Naive B cell (primary cell): ENCODE measurements at regions not wholly inside any gene's neighbourhood (a gene's known extent, or its start where the extent isn't known, plus 50 kb on each side); places are given as distances from the start of the nearest gene placed in this dataset.
A peak's percentile ranks its signal among the peaks of the same experiment; 100 is the strongest.

Experiments used
- ATAC-seq, 2 donors: fragments of 150-1000 bp; cut with Tn5 transposase; 2 replicates each; pipeline ENCODE4 v1.10.0; 2021; ENCODE audit warnings: low read depth in 2 of 2, mild to moderate bottlenecking in 2 of 2, moderate library complexity in 2 of 2
- DNase-seq: peaks from one replicate; pipeline ENCODE4 v3.0.0; 2022
- H3K27ac Mint-ChIP-seq, 6 donors: one replicate each; pipeline ENCODE4 v1.8.0; 2020 to 2022; ENCODE audit warnings: mild to moderate bottlenecking in 6 of 6, mixed read lengths in 6 of 6, moderate library complexity in 5 of 6, inconsistent platforms in 2 of 6
- H3K27me3 Mint-ChIP-seq, 3 donors: one replicate each; pipeline ENCODE4 v1.8.0; 2021 to 2022; ENCODE audit warnings: mixed read lengths in 3 of 3, mild to moderate bottlenecking in 1 of 3
- H3K36me3 Mint-ChIP-seq, 2 donors: one replicate each; pipeline ENCODE4 v1.8.0; 2020 to 2022; ENCODE audit warnings: mixed read lengths in 2 of 2, inconsistent platforms in 1 of 2, mild to moderate bottlenecking in 1 of 2
- H3K4me1 Mint-ChIP-seq, 3 donors: one replicate each; pipeline ENCODE4 v1.8.0; 2020 to 2022; ENCODE audit warnings: mixed read lengths in 3 of 3, inconsistent platforms in 1 of 3, mild to moderate bottlenecking in 1 of 3, moderate library complexity in 1 of 3
- H3K4me3 Mint-ChIP-seq, 8 donors: one replicate each; pipeline ENCODE4 v1.8.0; 2020 to 2022; ENCODE audit warnings: mild to moderate bottlenecking in 8 of 8, mixed read lengths in 8 of 8, moderate library complexity in 8 of 8, inconsistent platforms in 2 of 8
- H3K9me3 Mint-ChIP-seq, 7 donors: one replicate each; pipeline ENCODE4 v1.8.0; 2020 to 2022; ENCODE audit warnings: mixed read lengths in 7 of 7, mild to moderate bottlenecking in 5 of 7, inconsistent platforms in 2 of 7, moderate library complexity in 1 of 7

DNA sequence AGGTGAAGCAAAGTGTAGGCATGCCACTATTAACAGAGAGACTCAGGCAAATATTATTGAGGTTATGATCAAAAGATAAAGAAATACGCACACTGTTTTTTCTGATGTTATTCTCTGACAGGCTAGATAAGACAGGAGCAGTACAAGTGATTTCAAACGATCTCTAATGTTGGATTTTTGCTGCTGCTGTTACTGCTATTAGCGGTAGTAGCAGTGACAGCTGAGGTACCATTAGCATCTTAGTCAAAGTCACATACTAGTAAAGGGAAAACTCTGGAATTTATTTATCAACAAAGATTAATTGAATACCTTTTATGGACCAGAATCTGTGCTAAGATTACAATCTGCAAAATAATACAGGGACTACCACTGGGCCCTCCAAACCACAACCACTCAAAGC is 362.4 kb upstream of the CDH6 start:
- Mint-ChIP-seq H3K4me3 (no peak overlapping the region), H3K27me3 (no peaks in the 10 kb centered on the region), H3K27ac (no peak overlapping the region), H3K4me1 (no peaks in the 10 kb centered on the region), H3K36me3 (no peaks in the 10 kb centered on the region), H3K9me3 (peaks cover 3 to 22% (median 11%) of the 10 kb centered on the region in 7 donors)
- DNase-seq = no peak
- no peak for ATAC-seq

DNA sequence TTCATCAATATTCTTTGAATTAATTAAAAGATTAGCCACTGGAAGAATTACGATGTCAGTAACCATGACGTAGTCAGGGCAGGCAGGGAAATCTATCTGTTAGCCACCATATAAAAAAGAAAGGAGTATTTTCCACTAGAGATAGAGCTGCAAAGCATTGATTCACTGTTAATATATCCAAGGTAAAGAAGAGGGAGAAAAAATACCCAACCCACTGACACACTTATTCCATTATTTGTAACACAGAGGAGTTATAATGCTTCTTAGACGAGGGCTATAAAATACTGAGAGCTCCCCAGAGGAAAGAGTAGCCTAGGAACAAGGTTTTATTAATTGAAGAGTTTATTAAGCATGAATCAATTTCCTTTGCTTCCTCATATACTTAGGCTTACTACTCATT is 382.2 kb upstream of the CDH6 start:
- H3K4me3 Mint-ChIP-seq = no peak overlapping the region
- no peaks in the 10 kb centered on the region for H3K4me1 Mint-ChIP-seq
- H3K27ac Mint-ChIP-seq = peak overlapping the region in 1 of 6 donors; percentile 6
- ATAC-seq (no peak), DNase-seq (no peak)
- peaks cover 0 to 16% (median 7%) of the 10 kb centered on the region in 7 donors for H3K9me3 Mint-ChIP-seq
- no peaks in the 10 kb centered on the region for H3K36me3 Mint-ChIP-seq
- no peaks in the 10 kb centered on the region for H3K27me3 Mint-ChIP-seq

DNA sequence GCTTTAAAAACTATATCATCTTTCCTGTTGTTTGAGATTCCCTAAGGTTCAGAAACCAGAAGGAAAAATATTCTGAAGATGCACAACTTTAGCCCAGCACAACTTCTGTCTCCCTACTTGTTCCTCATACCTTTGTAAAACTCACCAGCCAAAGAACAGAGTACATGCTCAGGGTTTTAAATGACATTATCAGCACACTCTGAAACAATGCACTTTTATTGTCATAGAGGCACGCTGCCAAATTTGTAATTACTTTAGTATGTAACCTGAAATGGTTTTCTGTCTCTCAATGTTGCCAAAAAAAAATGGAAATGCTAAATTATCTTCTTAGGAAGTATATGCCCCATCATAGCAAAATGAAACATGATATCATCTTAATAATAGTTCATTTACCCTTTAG is 383.6 kb upstream of the CDH6 start:
- Mint-ChIP-seq H3K27ac (no peak overlapping the region), H3K4me1 (no peaks in the 10 kb centered on the region), H3K9me3 (peaks cover 0 to 16% (median 7%) of the 10 kb centered on the region in 7 donors), H3K4me3 (no peak overlapping the region), H3K27me3 (no peaks in the 10 kb centered on the region), H3K36me3 (no peaks in the 10 kb centered on the region)
- ATAC-seq (no peak), DNase-seq (no peak)

DNA sequence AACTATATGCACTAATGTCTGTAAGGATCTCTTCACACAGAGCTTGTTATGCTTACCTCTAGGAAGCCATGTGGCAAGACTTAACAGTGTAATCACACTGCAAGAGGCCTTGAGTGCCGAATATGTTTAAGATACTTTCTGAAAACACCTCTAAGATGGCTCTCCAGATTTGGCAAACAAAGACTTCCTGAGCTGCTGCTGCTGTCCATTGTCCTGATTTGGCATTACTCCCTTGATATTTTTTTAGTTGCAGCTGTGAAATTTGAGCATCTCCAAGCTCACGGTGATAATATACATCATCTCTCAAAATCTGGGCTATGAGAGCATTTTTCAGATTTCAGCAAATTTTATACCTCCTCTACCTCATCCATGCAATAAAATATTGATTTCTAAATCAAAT is 384.5 kb upstream of the CDH6 start:
- ATAC-seq (no peak), DNase-seq (no peak)
- Mint-ChIP-seq H3K36me3 (no peaks in the 10 kb centered on the region), H3K9me3 (peaks cover 0 to 16% (median 11%) of the 10 kb centered on the region in 7 donors), H3K27me3 (no peaks in the 10 kb centered on the region), H3K4me3 (no peak overlapping the region), H3K27ac (no peak overlapping the region), H3K4me1 (no peaks in the 10 kb centered on the region)

GRCh38 chr5:30804739-30805505 is 388.6 kb upstream of the CDH6 start:
- no peak for ATAC-seq

GRCh38 chr5:30802961-30803705 is 390.4 kb upstream of the CDH6 start:
- no peaks in the 10 kb centered on the region for H3K36me3 Mint-ChIP-seq
- no peak overlapping the region for H3K27ac Mint-ChIP-seq
- DNase-seq = no peak
- no peak for ATAC-seq
- H3K4me1 Mint-ChIP-seq = no peaks in the 10 kb centered on the region
- no peak overlapping the region for H3K4me3 Mint-ChIP-seq
- no peaks in the 10 kb centered on the region for H3K27me3 Mint-ChIP-seq
- peaks cover 0 to 13% (median 3%) of the 10 kb centered on the region in 7 donors for H3K9me3 Mint-ChIP-seq

More at GRCh38 chr5:30804739-30805505, 388.6 kb upstream of the CDH6 start:
- no peaks in the 10 kb centered on the region for H3K4me1 Mint-ChIP-seq
- H3K27me3 Mint-ChIP-seq = no peaks in the 10 kb centered on the region
- H3K27ac Mint-ChIP-seq = no peak overlapping the region
- DNase-seq = no peak
- H3K4me3 Mint-ChIP-seq = peak overlapping the region in 1 of 8 donors; percentile 65
- H3K9me3 Mint-ChIP-seq = peaks cover 0 to 11% (median 9%) of the 10 kb centered on the region in 7 donors
- no peaks in the 10 kb centered on the region for H3K36me3 Mint-ChIP-seq

DNA sequence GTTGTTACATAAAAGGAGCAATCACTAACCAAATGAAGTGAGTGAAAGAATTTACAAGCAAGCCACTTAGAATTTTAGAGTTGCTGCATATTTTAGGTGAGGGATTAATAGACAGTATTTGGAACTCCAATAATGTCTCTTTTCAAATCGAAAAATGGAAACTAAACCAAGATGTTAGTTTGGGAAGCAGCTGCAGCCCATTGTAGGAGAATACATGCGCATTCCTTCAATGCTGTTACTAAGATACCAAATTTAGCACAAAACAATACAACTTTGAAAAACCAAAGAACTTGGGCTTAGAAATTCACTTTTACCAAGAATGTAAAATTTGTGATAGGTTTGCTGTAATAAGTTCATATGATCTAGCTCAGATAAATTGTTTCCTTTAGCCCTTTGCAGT is 411.8 kb upstream of the CDH6 start:
- ATAC-seq = no peak
- Mint-ChIP-seq H3K27me3 (no peaks in the 10 kb centered on the region), H3K4me1 (no peaks in the 10 kb centered on the region), H3K4me3 (no peak overlapping the region), H3K9me3 (peaks cover 0 to 12% (median 10%) of the 10 kb centered on the region in 7 donors), H3K36me3 (no peaks in the 10 kb centered on the region), H3K27ac (no peak overlapping the region)
- DNase-seq = no peak

- no peaks in the 10 kb centered on the region for H3K36me3 Mint-ChIP-seq
- no peaks in the 10 kb centered on the region for H3K4me1 Mint-ChIP-seq
- DNase-seq (no peak), ATAC-seq (no peak)
- H3K27ac Mint-ChIP-seq = no peak overlapping the region
- no peaks in the 10 kb centered on the region for H3K27me3 Mint-ChIP-seq
- no peak overlapping the region for H3K4me3 Mint-ChIP-seq
- H3K9me3 Mint-ChIP-seq = peaks cover 0 to 6% (median 0%) of the 10 kb centered on the region in 7 donors
These were observed 425.3 kb upstream of the CDH6 start for GRCh38 chr5:30768056-30768690.

GRCh38 chr5:30765706-30766105 is 427.8 kb upstream of the CDH6 start:
- Mint-ChIP-seq H3K4me3 (no peak overlapping the region), H3K27ac (no peak overlapping the region), H3K4me1 (no peaks in the 10 kb centered on the region), H3K36me3 (no peaks in the 10 kb centered on the region), H3K9me3 (peaks cover 0 to 6% (median 5%) of the 10 kb centered on the region in 7 donors), H3K27me3 (no peaks in the 10 kb centered on the region)
- ATAC-seq (no peak), DNase-seq (no peak)

DNA sequence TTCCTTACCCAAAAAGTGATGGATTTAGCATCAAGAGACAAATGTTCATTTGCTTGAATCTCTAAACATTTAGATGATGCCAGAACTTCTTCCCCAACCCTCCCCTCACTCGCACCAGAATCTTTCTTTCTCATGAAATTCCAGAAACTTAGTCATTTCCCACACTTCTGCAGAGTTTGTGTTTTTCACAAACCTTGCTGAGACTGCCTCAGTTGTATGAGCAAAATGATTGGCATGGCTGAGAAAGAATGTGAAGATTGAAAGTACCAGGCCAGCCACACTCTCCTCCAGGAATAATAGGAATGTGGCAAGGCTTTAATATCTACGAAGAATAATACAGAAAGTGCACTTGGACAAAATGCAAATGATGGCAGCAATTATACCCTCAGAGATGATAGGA is 428.3 kb upstream of the CDH6 start:
- no peaks in the 10 kb centered on the region for H3K4me1 Mint-ChIP-seq
- no peak for ATAC-seq
- DNase-seq = no peak
- peaks cover 0 to 7% (median 6%) of the 10 kb centered on the region in 7 donors for H3K9me3 Mint-ChIP-seq
- H3K27ac Mint-ChIP-seq = no peak overlapping the region
- H3K27me3 Mint-ChIP-seq = no peaks in the 10 kb centered on the region
- no peaks in the 10 kb centered on the region for H3K36me3 Mint-ChIP-seq
- H3K4me3 Mint-ChIP-seq = no peak overlapping the region

DNA sequence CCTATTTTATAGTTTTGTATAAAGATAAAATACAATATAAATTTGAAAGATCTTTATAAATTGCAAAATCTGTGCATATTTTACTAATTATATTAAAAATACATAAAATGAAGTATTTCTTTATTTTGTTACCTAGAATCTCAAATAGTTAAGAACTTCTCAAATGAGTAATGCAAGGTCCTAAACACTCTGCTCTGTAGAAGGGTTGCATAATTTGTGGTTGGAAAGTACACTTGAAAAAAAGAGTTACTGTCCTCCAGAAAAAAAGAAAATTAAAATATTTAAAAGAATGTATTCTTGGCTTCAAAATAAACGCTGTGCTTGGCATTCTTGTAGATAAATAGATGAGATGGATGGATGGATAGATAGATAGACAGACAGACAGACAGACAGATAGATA is 428.8 kb upstream of the CDH6 start:
- H3K36me3 Mint-ChIP-seq = no peaks in the 10 kb centered on the region
- ATAC-seq (no peak), DNase-seq (no peak)
- no peaks in the 10 kb centered on the region for H3K4me1 Mint-ChIP-seq
- H3K27ac Mint-ChIP-seq = no peak overlapping the region
- peaks cover 0 to 10% (median 8%) of the 10 kb centered on the region in 7 donors for H3K9me3 Mint-ChIP-seq
- no peak overlapping the region for H3K4me3 Mint-ChIP-seq
- no peaks in the 10 kb centered on the region for H3K27me3 Mint-ChIP-seq

DNA sequence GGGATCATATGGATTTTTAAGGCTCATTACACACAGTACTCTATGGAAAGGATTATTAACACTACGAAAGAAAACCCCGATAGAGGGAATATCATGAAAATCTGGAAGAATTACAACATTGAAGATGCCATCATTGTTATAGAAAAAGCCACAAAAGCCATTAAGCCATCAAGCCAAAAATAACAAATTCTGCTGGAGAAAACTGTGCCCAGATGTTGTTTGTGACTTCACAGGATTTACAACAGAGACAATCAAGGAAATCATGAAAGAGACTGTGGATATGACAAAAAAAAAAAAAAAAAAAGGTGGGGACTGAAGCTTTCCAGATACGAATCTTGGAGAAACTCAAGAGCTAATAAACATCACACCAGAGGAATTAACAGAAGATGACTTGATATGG is 433.8 kb upstream of the CDH6 start:
- no peak overlapping the region for H3K4me3 Mint-ChIP-seq
- H3K9me3 Mint-ChIP-seq = peaks cover 0 to 20% (median 10%) of the 10 kb centered on the region in 7 donors
- H3K4me1 Mint-ChIP-seq = no peaks in the 10 kb centered on the region

DNA sequence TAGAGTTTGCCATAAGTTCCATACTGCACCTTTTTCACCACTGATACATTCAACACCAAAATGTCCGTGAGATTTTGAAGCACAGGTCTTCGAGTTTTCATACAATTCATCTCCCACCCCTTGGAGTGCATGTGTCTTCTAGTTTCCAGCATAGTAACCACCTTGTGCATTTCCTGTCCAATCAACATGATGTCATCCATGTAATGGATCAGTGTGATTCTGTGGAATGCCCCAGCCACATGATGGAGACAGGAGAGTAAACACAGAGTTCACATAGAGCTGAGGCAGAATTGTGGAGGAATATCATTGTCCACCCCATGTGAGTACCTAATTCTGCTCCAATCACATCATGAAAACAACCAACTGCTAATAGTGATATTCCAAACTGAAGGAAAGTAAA is 441.5 kb upstream of the CDH6 start:
- ATAC-seq (no peak), DNase-seq (no peak)
- no peak overlapping the region for H3K4me3 Mint-ChIP-seq
- H3K27me3 Mint-ChIP-seq = no peaks in the 10 kb centered on the region
- H3K36me3 Mint-ChIP-seq = no peaks in the 10 kb centered on the region
- peaks cover 0 to 17% (median 4%) of the 10 kb centered on the region in 7 donors for H3K9me3 Mint-ChIP-seq
- no peaks in the 10 kb centered on the region for H3K4me1 Mint-ChIP-seq
- H3K27ac Mint-ChIP-seq = no peak overlapping the region

More for the DNA sequence above, 433.8 kb upstream of the CDH6 start:
- H3K36me3 Mint-ChIP-seq = no peaks in the 10 kb centered on the region
- H3K27me3 Mint-ChIP-seq = no peaks in the 10 kb centered on the region
- no peak for DNase-seq
- H3K27ac Mint-ChIP-seq = no peak overlapping the region
- no peak for ATAC-seq

DNA sequence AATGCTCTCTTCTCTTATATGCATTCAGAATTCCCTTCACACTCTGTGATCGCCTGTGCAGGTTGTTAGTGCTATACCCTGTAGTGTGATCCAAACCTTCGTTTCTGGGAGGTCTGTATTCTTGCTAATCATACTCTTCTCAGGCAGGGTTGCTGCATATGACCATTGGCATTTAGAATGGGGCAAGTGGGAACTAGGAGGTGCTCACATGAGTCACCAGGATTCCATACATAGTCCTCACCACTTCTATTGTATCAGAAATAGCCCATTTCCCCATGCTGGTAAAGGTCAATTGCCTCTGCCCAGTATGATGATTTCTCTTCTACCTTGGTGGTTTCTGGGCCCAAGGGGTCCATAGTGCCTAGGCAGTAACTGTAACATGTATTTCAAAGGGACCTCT is 443.5 kb upstream of the CDH6 start:
- Mint-ChIP-seq H3K27me3 (no peaks in the 10 kb centered on the region), H3K4me3 (no peak overlapping the region), H3K9me3 (peaks cover 0 to 12% (median 4%) of the 10 kb centered on the region in 7 donors), H3K27ac (no peak overlapping the region), H3K4me1 (no peaks in the 10 kb centered on the region), H3K36me3 (no peaks in the 10 kb centered on the region)
- ATAC-seq = no peak
- no peak for DNase-seq
